ENCODE measurements at regions not wholly inside any gene's neighbourhood (a gene's known extent, or its start where the extent isn't known, plus 50 kb on each side); places are given as distances from the start of the nearest gene placed in this dataset.

GRCh38 chr2:142778289-142778688 lies 99.2 kb upstream of the KYNU start:
- DNase-seq, result no peak
- 100% methylated on average over 2 of the region's 3 CpGs for WGBS (ENCODE audit: insufficient coverage)
- Histone ChIP-seq H3K4me2 (replicated peaks; ENCODE audit: extremely low read depth, low read length, poor library complexity, severe bottlenecking) (no peak overlapping the region), H2AFZ (ENCODE audit: insufficient read depth, low read depth, low read length, poor library complexity, severe bottlenecking) (no peak overlapping the region), H3K4me3 (replicated peaks in 1 of 3; ENCODE audit: low read depth in 2 of 3, low read length in 3 of 3) (no peak overlapping the region), H3K36me3 (replicated peaks in 1 of 2; ENCODE audit: control insufficient read depth in 1 of 2, insufficient read depth in 2 of 2, low read length in 2 of 2) (no peaks in the 10 kb centered on the region), H4K20me1 (ENCODE audit: insufficient read depth, low read length) (no peaks in the 10 kb centered on the region), H3K79me2 (ENCODE audit: insufficient read depth, low read length) (no peaks in the 10 kb centered on the region), H3K4me1 (ENCODE audit: control insufficient read depth in 1 of 2, insufficient read depth in 2 of 2, low read length in 2 of 2) (no peaks in the 10 kb centered on the region), H3K27me3 (ENCODE audit: control insufficient read depth in 2 of 2, insufficient read depth in 2 of 2, low read length in 2 of 2) (no peaks in the 10 kb centered on the region), H3K27ac (ENCODE audit: low read depth in 1 of 2, low read length in 2 of 2) (no peak overlapping the region), H3K9me3 (replicated peaks in 1 of 2; ENCODE audit: control insufficient read depth in 1 of 2, insufficient read depth in 1 of 2, low read length in 2 of 2) (no peaks in the 10 kb centered on the region), H3K9ac (ENCODE audit: insufficient read depth, low read length, poor library complexity, severe bottlenecking) (no peak overlapping the region)
- no peaks in the 10 kb centered on the region for H3K36me3 Mint-ChIP-seq
- H3K27ac Mint-ChIP-seq, result no peak overlapping the region
- H3K27me3 Mint-ChIP-seq (ENCODE audit: low read depth in 3 of 3), result peaks cover 0 to 4% (median 1%) of the 10 kb centered on the region in 3 donors
- no peak overlapping the region for H3K4me3 Mint-ChIP-seq
- H3K9me3 Mint-ChIP-seq, result peaks cover 0 to 17% (median 7%) of the 10 kb centered on the region in 7 donors
- TF ChIP-seq CTCF (IDR thresholded peaks at IDR 0.05), result no peak
- no peaks in the 10 kb centered on the region for H3K4me1 Mint-ChIP-seq
- intact Hi-C loops (cut with micrococcal nuclease), result no loop called here

- TF ChIP-seq CTCF (IDR thresholded peaks at IDR 0.05), result no peak
- Mint-ChIP-seq H3K36me3 (no peaks in the 10 kb centered on the region), H3K4me3 (no peak overlapping the region), H3K27ac (no peak overlapping the region), H3K27me3 (ENCODE audit: low read depth in 3 of 3) (peaks cover 0 to 9% (median 1%) of the 10 kb centered on the region in 3 donors), H3K9me3 (peaks cover 0 to 17% (median 7%) of the 10 kb centered on the region in 7 donors), H3K4me1 (no peaks in the 10 kb centered on the region)
- Histone ChIP-seq H2AFZ (ENCODE audit: insufficient read depth, low read depth, low read length, poor library complexity, severe bottlenecking) (no peak overlapping the region), H3K9ac (ENCODE audit: insufficient read depth, low read length, poor library complexity, severe bottlenecking) (no peak overlapping the region), H3K27me3 (ENCODE audit: control insufficient read depth in 2 of 2, insufficient read depth in 2 of 2, low read length in 2 of 2) (no peaks in the 10 kb centered on the region), H3K27ac (ENCODE audit: low read depth in 1 of 2, low read length in 2 of 2) (no peak overlapping the region), H3K4me1 (ENCODE audit: control insufficient read depth in 1 of 2, insufficient read depth in 2 of 2, low read length in 2 of 2) (no peaks in the 10 kb centered on the region), H3K79me2 (ENCODE audit: insufficient read depth, low read length) (no peaks in the 10 kb centered on the region), H4K20me1 (ENCODE audit: insufficient read depth, low read length) (no peaks in the 10 kb centered on the region), H3K4me3 (replicated peaks in 1 of 3; ENCODE audit: low read depth in 2 of 3, low read length in 3 of 3) (no peak overlapping the region), H3K36me3 (replicated peaks in 1 of 2; ENCODE audit: control insufficient read depth in 1 of 2, insufficient read depth in 2 of 2, low read length in 2 of 2) (no peaks in the 10 kb centered on the region), H3K9me3 (replicated peaks in 1 of 2; ENCODE audit: control insufficient read depth in 1 of 2, insufficient read depth in 1 of 2, low read length in 2 of 2) (no peaks in the 10 kb centered on the region), H3K4me2 (replicated peaks; ENCODE audit: extremely low read depth, low read length, poor library complexity, severe bottlenecking) (no peak overlapping the region)
- WGBS (ENCODE audit: insufficient coverage), result 100% methylated on average over 1 of the region's 2 CpGs
- DNase-seq, result no peak
- intact Hi-C loops (cut with micrococcal nuclease), result no loop called here
Measured at GRCh38 chr2:142777742-142778141, 99.7 kb upstream of the KYNU start.
